T47D (cell line): ENCODE measurements at regions not wholly inside any gene's neighbourhood (a gene's known extent, or its start where the extent isn't known, plus 50 kb on each side); places are given as distances from the start of the nearest gene placed in this dataset.

Experiments
- DNase-seq, 2 experiments: peaks; one replicate each; pipeline versions ENCODE4 v3.0.0 to v3.0.0-alpha.2; 2011 to 2012; ENCODE audit warnings: low read depth in 1 of 2, low spot score in 1 of 2
- JUND ChIP-seq: IDR thresholded peaks from 2 replicates; pipeline ENCODE4 v1.6.1; 2012; ENCODE audit warnings: low read depth
- in situ Hi-C: cut with HindIII; loops from 2 replicates; pipeline ENCODE4 v1.10.0; 2016; ENCODE audit warnings: low sequenced_read_pairs, low pct_unique_long_range_greater_than_20kb

- DNase-seq: no peak
- in situ Hi-C loops: no loop called here
- TF ChIP-seq JUND: no peak
Observed at GRCh38 chr2:207241198-207241597, 75.5 kb upstream of the KLF7 start.

GRCh38 chr2:207243601-207244000 is 77.9 kb upstream of the KLF7 start:
- in situ Hi-C loops: no loop called here

GRCh38 chr2:207244971-207245925 is 79.5 kb upstream of the KLF7 start:
- DNase-seq: no peak
- in situ Hi-C loops: no loop called here
- no peak for TF ChIP-seq JUND

More at GRCh38 chr2:207243601-207244000, 77.9 kb upstream of the KLF7 start:
- TF ChIP-seq JUND: no peak
- DNase-seq: no peak

GRCh38 chr2:207248702-207249377 is 83.1 kb upstream of the KLF7 start:
- in situ Hi-C loops: no loop called here
- no peak for DNase-seq

GRCh38 chr2:207251022-207251421 is 85.3 kb upstream of the KLF7 start:
- DNase-seq: no peak
- in situ Hi-C loops: no loop called here
- TF ChIP-seq JUND: no peak

More at GRCh38 chr2:207248702-207249377, 83.1 kb upstream of the KLF7 start:
- no peak for TF ChIP-seq JUND

DNA sequence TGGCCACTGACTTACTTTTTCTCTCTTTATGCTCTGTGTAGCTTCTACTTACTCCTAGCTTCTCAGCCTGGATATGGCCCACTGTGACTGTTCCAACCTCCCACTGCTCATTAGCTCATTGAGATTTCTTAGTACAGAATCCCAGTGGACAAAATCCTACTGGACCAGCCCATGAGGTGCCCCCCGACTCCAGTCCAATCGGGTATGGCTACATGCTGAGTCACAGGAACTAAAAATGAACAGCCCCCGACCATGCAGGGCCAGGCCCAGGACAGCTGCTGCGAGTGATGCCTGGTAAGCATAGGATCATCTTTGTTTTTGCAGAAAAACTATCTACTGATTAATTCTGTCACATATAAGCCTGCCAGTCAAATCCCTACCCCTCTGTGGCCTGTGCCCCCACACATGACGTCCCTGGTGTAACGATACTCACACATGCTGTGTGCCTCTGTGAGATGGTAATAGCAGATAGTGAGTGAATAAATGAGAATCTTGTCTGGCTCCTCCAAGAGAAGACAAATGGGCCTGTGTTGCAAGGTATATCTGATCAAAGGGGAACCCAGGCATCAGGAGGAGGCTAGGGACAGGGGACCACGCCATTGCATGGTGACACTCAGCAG is 85.9 kb upstream of the KLF7 start:
- no peak for DNase-seq
- TF ChIP-seq JUND: no peak
- in situ Hi-C loops: no loop called here

DNA sequence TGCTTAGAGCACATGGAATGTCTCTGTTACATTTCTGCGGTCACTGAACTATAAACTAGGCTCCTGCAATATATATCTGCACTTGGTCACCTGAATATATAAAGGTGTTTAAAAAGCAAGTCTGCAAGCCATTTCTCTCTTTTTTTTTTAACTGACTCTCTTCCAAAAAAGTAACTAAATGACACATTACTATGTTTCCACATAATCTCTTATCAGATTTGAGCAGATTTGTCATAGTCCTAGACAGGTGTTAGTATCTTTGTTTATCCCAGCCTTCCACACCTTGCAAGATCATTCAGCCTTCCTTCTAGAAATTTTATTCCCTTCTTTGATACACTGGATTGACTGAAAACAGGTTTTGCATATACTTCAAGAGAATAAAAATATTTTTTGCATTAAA is 86.7 kb upstream of the KLF7 start:
- DNase-seq: no peak
- in situ Hi-C loops: no loop called here
- TF ChIP-seq JUND: no peak

GRCh38 chr2:207252979-207253645 is 87.4 kb upstream of the KLF7 start:
- no peak for TF ChIP-seq JUND

DNA sequence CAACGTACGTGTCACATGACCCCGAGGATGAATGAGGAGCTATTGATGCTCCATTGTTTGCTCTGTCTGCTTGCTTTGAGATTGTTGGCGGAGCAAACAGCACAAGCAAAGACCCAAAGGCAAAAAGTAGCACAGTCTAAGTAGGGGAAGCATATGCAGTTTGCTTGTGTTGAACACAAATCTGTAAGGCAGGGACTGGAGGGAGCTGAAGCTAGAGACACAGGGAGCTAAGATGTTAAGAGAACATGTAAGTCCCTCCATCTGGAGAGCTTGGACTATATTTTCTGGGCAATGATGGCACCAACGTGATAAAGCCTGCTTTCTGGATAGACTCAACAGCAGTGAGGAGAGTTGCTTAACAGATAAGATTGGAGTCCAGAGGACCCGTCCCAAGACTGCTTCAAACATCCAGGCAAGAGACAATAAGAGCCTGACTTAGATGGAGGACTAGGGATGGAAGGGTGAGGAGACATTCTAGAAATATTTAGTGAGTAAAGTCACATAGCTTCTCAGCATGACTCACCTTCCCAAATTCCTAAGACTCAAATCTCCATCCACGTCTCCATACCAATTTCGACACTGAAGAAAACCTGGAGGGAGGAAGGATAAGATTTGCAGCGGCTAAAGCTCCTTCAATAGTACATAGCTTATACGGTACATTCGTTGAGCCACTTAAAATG is 88.1 kb upstream of the KLF7 start:
- TF ChIP-seq JUND: no peak
- no peak for DNase-seq
- in situ Hi-C loops: no loop called here

More at GRCh38 chr2:207252979-207253645, 87.4 kb upstream of the KLF7 start:
- no peak for DNase-seq
- in situ Hi-C loops: no loop called here

DNA sequence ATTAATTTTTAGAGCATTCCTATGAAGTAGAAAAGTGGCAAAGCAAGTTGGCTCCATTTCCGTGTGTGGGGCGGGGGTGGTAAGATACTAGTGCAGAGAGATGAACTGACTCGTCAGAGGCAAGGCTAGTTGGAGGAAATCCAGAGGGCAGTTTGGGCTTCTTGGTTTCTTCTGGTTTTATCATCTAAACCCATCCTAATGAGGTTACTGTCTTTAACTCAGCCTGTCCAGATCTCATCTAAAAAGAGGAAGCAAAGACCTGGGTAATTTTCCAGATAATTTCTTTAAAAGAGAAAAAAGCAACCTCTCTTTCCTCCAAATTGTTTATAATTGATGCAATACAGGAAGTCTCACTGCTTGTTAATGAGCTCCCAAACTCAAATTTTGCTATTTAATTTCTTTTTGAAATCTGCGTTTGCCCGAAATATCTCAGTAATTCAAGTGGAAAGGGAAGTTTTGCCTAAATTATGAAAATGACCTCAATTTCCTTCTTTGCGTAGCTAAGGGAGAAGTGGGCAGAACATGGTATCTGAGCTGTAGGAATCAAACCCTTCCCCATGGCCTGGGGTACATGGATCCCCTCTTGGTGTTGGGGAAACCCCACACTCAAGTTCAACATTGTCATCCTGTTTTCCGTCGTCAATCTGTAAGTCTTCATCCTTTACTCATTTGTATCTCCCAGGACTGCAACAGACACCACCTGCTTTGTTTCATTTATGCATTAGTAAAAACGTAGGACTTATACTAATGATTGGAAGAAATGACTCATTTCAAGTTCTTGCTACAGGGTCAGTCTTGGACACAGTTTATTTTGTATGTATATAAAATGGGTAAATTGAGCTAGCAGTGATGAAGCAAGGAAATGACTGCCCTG is 89.1 kb upstream of the KLF7 start:
- TF ChIP-seq JUND: no peak
- in situ Hi-C loops: no loop called here
- DNase-seq: no peak

DNA sequence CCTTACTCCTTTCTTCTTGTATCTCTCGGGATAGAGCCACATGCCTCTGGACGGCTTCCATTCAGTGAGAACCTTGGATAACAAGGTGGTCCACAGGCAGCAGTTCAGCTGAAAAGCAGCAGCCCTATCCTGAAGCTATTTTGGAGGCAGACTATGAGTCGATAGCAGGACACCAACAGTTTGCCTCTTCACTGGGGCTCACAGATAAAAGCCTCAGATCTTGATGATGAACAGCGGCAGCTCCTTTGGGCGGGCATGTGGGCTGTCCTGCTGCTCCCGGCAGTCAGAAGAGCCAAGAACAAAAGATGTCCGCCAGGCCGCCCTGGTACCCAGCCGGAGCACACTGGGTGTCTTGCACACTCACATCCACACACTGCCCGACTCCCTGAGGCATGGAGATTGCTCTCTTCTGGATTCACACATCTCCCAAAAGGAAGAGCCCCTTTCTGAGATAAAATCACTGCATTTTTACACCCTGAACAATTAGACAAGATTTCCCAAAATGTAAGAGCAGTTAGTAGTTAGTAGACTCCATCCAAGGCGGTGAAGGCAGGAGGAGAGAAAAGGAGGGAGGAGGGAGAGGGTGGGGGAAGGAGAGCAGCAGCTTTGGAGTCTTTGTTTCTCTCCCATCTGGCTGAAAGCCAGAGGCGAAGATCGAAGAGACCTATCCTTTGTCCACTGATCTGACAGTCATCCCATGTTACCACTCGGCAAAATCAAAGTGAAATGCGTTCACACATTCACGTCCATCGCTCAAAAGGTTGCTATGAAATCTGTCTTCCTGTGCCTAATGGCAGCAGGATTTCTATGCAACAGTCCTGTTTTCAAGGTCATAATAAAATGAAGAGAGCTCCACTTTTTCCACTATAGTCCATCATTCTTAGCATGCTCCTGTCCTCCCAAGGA is 90.1 kb upstream of the KLF7 start:
- in situ Hi-C loops: no loop called here
- DNase-seq: no peak
- no peak for TF ChIP-seq JUND
